DOHH2 (cell line): ENCODE measurements at regions not wholly inside any gene's neighbourhood (a gene's known extent, or its start where the extent isn't known, plus 50 kb on each side); places are given as distances from the start of the nearest gene placed in this dataset.

ENCODE experiments used
- H3F3A ChIP-seq: fragments of 200-600 bp; sonication (generic), shearing (Covaris generic); 2 replicates; pipeline ENCODE4 v1.6.0; 2016; ENCODE audit warnings: antibody characterized with exemption, mild to moderate bottlenecking; ENCODE audit not compliant: control insufficient read depth, insufficient read depth
- H3K27ac ChIP-seq: fragments of 200-600 bp; sonication (generic); 2 replicates; pipeline ENCODE4 v1.5.1; 2014; ENCODE audit warnings: low read depth, mild to moderate bottlenecking, low read length, moderate library complexity
- H3K27me3 ChIP-seq: fragments of 200-600 bp; sonication (generic); 2 replicates; pipeline ENCODE4 v1.6.1; 2014; ENCODE audit warnings: mild to moderate bottlenecking, low read length, mixed read lengths; ENCODE audit not compliant: control insufficient read depth
- H3K36me3 ChIP-seq: fragments of 200-600 bp; sonication (generic); 2 replicates; pipeline ENCODE4 v1.6.1; 2014; ENCODE audit warnings: mild to moderate bottlenecking, low read length, moderate library complexity, mixed read lengths; ENCODE audit not compliant: control insufficient read depth
- H3K4me1 ChIP-seq: fragments of 200-600 bp; sonication (generic); 2 replicates; pipeline ENCODE4 v1.6.1; 2014; ENCODE audit warnings: mild to moderate bottlenecking, low read length, mixed read lengths; ENCODE audit not compliant: control insufficient read depth
- H3K4me2 ChIP-seq: fragments of 200-600 bp; sonication (generic); 2 replicates; pipeline ENCODE4 v1.6.0; 2014; ENCODE audit warnings: mild to moderate bottlenecking, low read length, moderate library complexity
- H3K4me3 ChIP-seq: fragments of 200-600 bp; sonication (generic); 2 replicates; pipeline ENCODE4 v1.5.1; 2014; ENCODE audit warnings: mild to moderate bottlenecking, low read length, mixed read lengths
- H3K79me2 ChIP-seq: fragments of 200-600 bp; sonication (generic); 2 replicates; pipeline ENCODE4 v1.6.1; 2014; ENCODE audit warnings: mild to moderate bottlenecking, low read length, mixed read lengths; ENCODE audit not compliant: control insufficient read depth
- H3K9me2 ChIP-seq: fragments of 200-600 bp; sonication (generic); replicated peaks from 2 replicates; pipeline ENCODE4 v1.6.1; 2014; ENCODE audit warnings: mild to moderate bottlenecking, low read length, mixed read lengths; ENCODE audit not compliant: control insufficient read depth
- H3K9me3 ChIP-seq: fragments of 200-600 bp; sonication (generic); 2 replicates; pipeline ENCODE4 v1.6.1; 2014; ENCODE audit warnings: antibody characterized with exemption, low read length, mixed read lengths; ENCODE audit not compliant: control insufficient read depth, insufficient read depth
- H4K20me1 ChIP-seq: fragments of 200-600 bp; sonication (generic); 2 replicates; pipeline ENCODE4 v1.6.0; 2014; ENCODE audit warnings: low read depth, mild to moderate bottlenecking, antibody characterized with exemption, low read length, moderate library complexity; ENCODE audit not compliant: control insufficient read depth, insufficient read depth
- CTCF ChIP-seq: fragments of 200-600 bp; sonication (generic); IDR thresholded peaks from one replicate; pipeline ENCODE4 v1.5.1; 2014; ENCODE audit warnings: antibody characterized with exemption, mild to moderate bottlenecking, low read depth, low read length; ENCODE audit not compliant: poor library complexity, severe bottlenecking
- EZH2phosphoT487 ChIP-seq: fragments of 200-600 bp; sonication (generic); IDR thresholded peaks from 2 replicates; pipeline ENCODE4 v1.6.1; 2017; ENCODE audit warnings: borderline replicate concordance, mild to moderate bottlenecking, antibody characterized with exemption, low read length, moderate library complexity, mixed read lengths

DNA sequence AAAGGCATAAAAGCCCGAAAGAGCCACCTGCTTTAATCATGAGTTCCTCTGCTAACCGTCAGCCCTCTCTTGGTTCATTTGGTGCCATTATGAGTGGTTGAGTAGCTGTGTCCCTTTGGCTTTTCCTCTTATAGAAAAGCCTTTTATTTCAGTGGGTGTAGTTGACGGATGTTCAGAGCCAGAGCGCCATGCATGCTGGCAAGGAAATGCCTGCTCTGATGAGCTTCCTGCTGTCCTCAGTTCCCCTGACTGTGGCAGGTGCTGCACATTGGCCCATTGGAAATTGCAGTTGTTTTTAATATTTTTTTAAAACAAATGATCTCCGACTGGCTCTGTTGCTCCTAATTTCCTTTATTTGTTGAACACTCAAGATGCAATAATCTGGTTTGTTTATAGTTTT lies 77.3 kb upstream of the LIMCH1 start:
- no peak overlapping the region for H3K4me3 ChIP-seq
- H3K4me1 ChIP-seq, result no peaks in the 10 kb centered on the region
- no peaks in the 10 kb centered on the region for H3K9me2 ChIP-seq
- H3K9me3 ChIP-seq, result no peaks in the 10 kb centered on the region
- H4K20me1 ChIP-seq, result no peaks in the 10 kb centered on the region
- H3K27me3 ChIP-seq, result peaks cover 5% of the 10 kb centered on the region; the same call in 1 of the 2 replicates
- no peaks in the 10 kb centered on the region for H3F3A ChIP-seq
- no peaks in the 10 kb centered on the region for H3K79me2 ChIP-seq
- TF ChIP-seq CTCF (no peak), EZH2phosphoT487 (no peak)
- no peak overlapping the region for H3K4me2 ChIP-seq
- no peaks in the 10 kb centered on the region for H3K36me3 ChIP-seq
- H3K27ac ChIP-seq, result no peak overlapping the region

- Histone ChIP-seq H3K9me2 (no peaks in the 10 kb centered on the region), H3K4me3 (no peak overlapping the region), H3K27ac (no peak overlapping the region), H3F3A (no peaks in the 10 kb centered on the region), H3K9me3 (no peaks in the 10 kb centered on the region), H4K20me1 (no peaks in the 10 kb centered on the region), H3K4me1 (no peaks in the 10 kb centered on the region), H3K4me2 (no peak overlapping the region), H3K36me3 (no peaks in the 10 kb centered on the region), H3K79me2 (no peaks in the 10 kb centered on the region), H3K27me3 (peaks cover 5% of the 10 kb centered on the region; the same call in 1 of the 2 replicates)
- TF ChIP-seq CTCF (no peak), EZH2phosphoT487 (no peak)
These were observed 76.1 kb upstream of the LIMCH1 start for GRCh38 chr4:41461780-41462307.

DNA sequence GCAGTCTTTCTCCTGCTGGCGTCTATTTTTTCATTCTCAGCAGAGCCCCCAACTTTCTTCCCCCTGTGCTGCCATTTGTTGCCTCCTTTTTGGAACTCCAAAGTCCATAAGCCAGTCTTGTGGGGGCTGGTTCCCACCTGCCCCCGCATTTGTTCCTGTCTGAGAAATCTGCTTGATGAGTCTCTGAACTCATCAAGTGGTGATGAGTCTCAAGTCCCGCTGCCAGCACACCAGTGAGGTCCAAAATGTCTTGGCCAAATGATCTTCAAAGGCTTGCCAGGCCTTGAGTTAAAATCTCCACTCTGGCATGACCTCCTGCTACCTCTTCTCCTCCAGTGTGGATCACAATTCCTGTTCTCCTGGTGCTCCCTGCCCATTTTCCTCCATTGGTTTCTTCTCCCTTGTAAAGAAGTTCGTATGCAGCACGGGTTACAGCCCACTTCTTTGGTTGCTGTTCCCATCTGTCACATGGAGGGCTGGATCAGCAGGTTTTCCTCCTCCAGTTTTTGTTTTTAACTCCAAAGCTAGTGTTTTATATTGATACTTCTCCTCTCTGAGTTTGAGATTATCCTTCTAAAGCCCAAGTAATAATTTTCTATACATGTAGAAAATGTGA lies 72.7 kb upstream of the LIMCH1 start:
- Histone ChIP-seq H3K4me3 (no peak overlapping the region), H3K27me3 (peaks cover 5% of the 10 kb centered on the region; the same call in 1 of the 2 replicates), H4K20me1 (no peaks in the 10 kb centered on the region), H3K9me3 (no peaks in the 10 kb centered on the region), H3K9me2 (no peaks in the 10 kb centered on the region), H3K36me3 (no peaks in the 10 kb centered on the region), H3K4me2 (no peak overlapping the region), H3F3A (no peaks in the 10 kb centered on the region), H3K27ac (no peak overlapping the region), H3K79me2 (no peaks in the 10 kb centered on the region), H3K4me1 (no peaks in the 10 kb centered on the region)
- TF ChIP-seq EZH2phosphoT487 (no peak), CTCF (no peak)
